C4-2B (cell line): ENCODE measurements at regions not wholly inside any gene's neighbourhood (a gene's known extent, or its start where the extent isn't known, plus 50 kb on each side); places are given as distances from the start of the nearest gene placed in this dataset.

Experiments
- ZFX ChIP-seq: fragments of 450-650 bp; IDR thresholded peaks from 2 replicates; pipeline ENCODE4 v1.6.1; 2017
- TF ChIP-seq, protein P1 (sequence below): fragments of 450-650 bp; conservative IDR thresholded peaks from 2 replicates; pipeline ENCODE4 v1.5.1; 2017; ENCODE audit warnings: mild to moderate bottlenecking

DNA sequence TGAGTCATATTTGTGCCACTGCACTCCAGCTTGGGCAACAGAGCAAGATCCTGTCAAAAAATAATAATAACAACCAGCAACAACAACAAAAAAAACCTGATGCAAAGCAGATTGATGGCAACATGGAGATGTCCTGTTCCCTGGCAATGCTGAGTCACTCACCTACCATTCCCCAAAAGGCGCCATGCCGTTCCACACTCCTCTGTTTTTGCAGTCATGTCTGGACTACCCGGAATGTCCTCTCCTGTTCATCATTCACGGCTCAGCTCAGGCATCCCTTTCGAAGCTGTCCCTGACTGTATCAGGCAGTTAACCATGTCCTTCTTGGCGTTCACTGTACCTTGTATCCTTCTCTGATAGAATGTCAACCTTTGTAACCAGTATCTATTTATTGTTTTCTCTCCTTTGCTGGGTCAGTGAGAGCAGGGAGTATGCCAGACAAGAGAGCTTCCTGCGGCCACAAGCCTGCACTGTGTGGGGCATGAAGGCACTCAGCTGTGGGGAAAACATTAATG is 147.7 kb downstream of the ABCC12 start:
- TF ChIP-seq, protein P1, sequence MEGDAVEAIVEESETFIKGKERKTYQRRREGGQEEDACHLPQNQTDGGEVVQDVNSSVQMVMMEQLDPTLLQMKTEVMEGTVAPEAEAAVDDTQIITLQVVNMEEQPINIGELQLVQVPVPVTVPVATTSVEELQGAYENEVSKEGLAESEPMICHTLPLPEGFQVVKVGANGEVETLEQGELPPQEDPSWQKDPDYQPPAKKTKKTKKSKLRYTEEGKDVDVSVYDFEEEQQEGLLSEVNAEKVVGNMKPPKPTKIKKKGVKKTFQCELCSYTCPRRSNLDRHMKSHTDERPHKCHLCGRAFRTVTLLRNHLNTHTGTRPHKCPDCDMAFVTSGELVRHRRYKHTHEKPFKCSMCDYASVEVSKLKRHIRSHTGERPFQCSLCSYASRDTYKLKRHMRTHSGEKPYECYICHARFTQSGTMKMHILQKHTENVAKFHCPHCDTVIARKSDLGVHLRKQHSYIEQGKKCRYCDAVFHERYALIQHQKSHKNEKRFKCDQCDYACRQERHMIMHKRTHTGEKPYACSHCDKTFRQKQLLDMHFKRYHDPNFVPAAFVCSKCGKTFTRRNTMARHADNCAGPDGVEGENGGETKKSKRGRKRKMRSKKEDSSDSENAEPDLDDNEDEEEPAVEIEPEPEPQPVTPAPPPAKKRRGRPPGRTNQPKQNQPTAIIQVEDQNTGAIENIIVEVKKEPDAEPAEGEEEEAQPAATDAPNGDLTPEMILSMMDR = no peak
- no peak for TF ChIP-seq ZFX
